H9 (cell line): ENCODE measurements at regions not wholly inside any gene's neighbourhood (a gene's known extent, or its start where the extent isn't known, plus 50 kb on each side); places are given as distances from the start of the nearest gene placed in this dataset.

Source experiments
- DNase-seq: peaks from one replicate; pipeline ENCODE4 v3.0.0-alpha.2; 2017
- H2AFZ ChIP-seq: one replicate; pipeline ENCODE4 v1.6.1; 2013; ENCODE audit warnings: mild to moderate bottlenecking, low read length, control low read depth, moderate library complexity
- H2AK5ac ChIP-seq: 2 replicates; pipeline ENCODE4 v1.6.1; 2013; ENCODE audit warnings: low read length, control low read depth, mixed read lengths; ENCODE audit not compliant: insufficient read length
- H2BK120ac ChIP-seq: one replicate; pipeline ENCODE4 v1.6.1; 2013; ENCODE audit warnings: low read depth, mild to moderate bottlenecking, low read length, control low read depth, inconsistent platforms; ENCODE audit not compliant: poor library complexity, severe bottlenecking
- H2BK12ac ChIP-seq: 2 replicates; pipeline ENCODE4 v1.6.1; 2013; ENCODE audit warnings: low read length, control low read depth, mixed read lengths, low read depth; ENCODE audit not compliant: insufficient read length
- H2BK15ac ChIP-seq: 2 replicates; pipeline ENCODE4 v1.6.1; 2013; ENCODE audit warnings: low read depth, low read length, control low read depth
- H2BK20ac ChIP-seq: one replicate; pipeline ENCODE4 v1.6.1; 2013; ENCODE audit warnings: low read depth, mild to moderate bottlenecking, low read length, control low read depth, inconsistent platforms; ENCODE audit not compliant: poor library complexity, severe bottlenecking
- H2BK5ac ChIP-seq: 2 replicates; pipeline ENCODE4 v1.6.1; 2013; ENCODE audit warnings: low read length, control low read depth, mixed read lengths; ENCODE audit not compliant: insufficient read length
- H3K14ac ChIP-seq: 2 replicates; pipeline ENCODE4 v1.6.1; 2013; ENCODE audit warnings: low read length, control low read depth; ENCODE audit not compliant: insufficient read depth
- H3K18ac ChIP-seq: 2 replicates; pipeline ENCODE4 v1.6.1; 2013; ENCODE audit warnings: low read depth, mild to moderate bottlenecking, mixed read lengths, low read length, control low read depth; ENCODE audit not compliant: insufficient read length
- H3K23ac ChIP-seq: 2 replicates; pipeline ENCODE4 v1.6.1; 2013; ENCODE audit warnings: low read length, control low read depth, mixed read lengths, low read depth; ENCODE audit not compliant: insufficient read length
- H3K23me2 ChIP-seq: 2 replicates; pipeline ENCODE4 v1.6.1; 2013; ENCODE audit warnings: low read depth, mild to moderate bottlenecking, mixed read lengths, low read length, control low read depth; ENCODE audit not compliant: insufficient read length, poor library complexity, severe bottlenecking
- H3K27ac ChIP-seq: 2 replicates; pipeline ENCODE4 v1.5.1; 2013; ENCODE audit warnings: low read length, control low read depth, mixed read lengths, low read depth; ENCODE audit not compliant: insufficient read length
- H3K27me3 ChIP-seq: 2 replicates; pipeline ENCODE4 v1.6.1; 2013; ENCODE audit warnings: low read length, control low read depth, inconsistent platforms; ENCODE audit not compliant: insufficient read depth
- H3K4ac ChIP-seq: 2 replicates; pipeline ENCODE4 v1.6.1; 2013; ENCODE audit warnings: low read depth, mild to moderate bottlenecking, control low read depth, inconsistent platforms, low read length, moderate library complexity
- H3K4me1 ChIP-seq: 2 replicates; pipeline ENCODE4 v1.6.1; 2013; ENCODE audit warnings: low read length, control low read depth, inconsistent platforms; ENCODE audit not compliant: insufficient read depth
- H3K4me2 ChIP-seq: 2 replicates; pipeline ENCODE4 v1.6.1; 2013; ENCODE audit warnings: low read length, control low read depth, mixed read lengths; ENCODE audit not compliant: insufficient read length, insufficient read depth
- H3K56ac ChIP-seq: 2 replicates; pipeline ENCODE4 v1.6.1; 2013; ENCODE audit warnings: low read depth, mild to moderate bottlenecking, mixed read lengths, low read length, control low read depth; ENCODE audit not compliant: insufficient read length
- H3K79me1 ChIP-seq: 2 replicates; pipeline ENCODE4 v1.6.1; 2013; ENCODE audit warnings: low read depth, mild to moderate bottlenecking, moderate library complexity, low read length, control low read depth, inconsistent platforms; ENCODE audit not compliant: insufficient read depth, poor library complexity, severe bottlenecking
- H3K79me2 ChIP-seq: 2 replicates; pipeline ENCODE4 v1.6.1; 2013; ENCODE audit warnings: low read length, control low read depth, inconsistent platforms; ENCODE audit not compliant: insufficient read depth
- H3K9ac ChIP-seq: 2 replicates; pipeline ENCODE4 v1.6.1; 2013; ENCODE audit warnings: low read length, control low read depth, mixed read lengths; ENCODE audit not compliant: insufficient read length; ENCODE audit errors: extremely low read depth
- H3K9me3 ChIP-seq: one replicate; pipeline ENCODE4 v1.6.1; 2013; ENCODE audit warnings: low read depth, low read length, inconsistent platforms; ENCODE audit not compliant: control insufficient read depth
- H3T11ph ChIP-seq: one replicate; pipeline ENCODE4 v1.6.1; 2013; ENCODE audit warnings: mild to moderate bottlenecking, low read length, control low read depth, inconsistent platforms
- H4K20me1 ChIP-seq: one replicate; pipeline ENCODE4 v1.6.1; 2013; ENCODE audit not compliant: control insufficient read depth, insufficient read length, insufficient read depth
- H4K5ac ChIP-seq: 2 replicates; pipeline ENCODE4 v1.6.1; 2013; ENCODE audit warnings: low read depth, mild to moderate bottlenecking, mixed read lengths, low read length, control low read depth; ENCODE audit not compliant: insufficient read length
- H4K8ac ChIP-seq: replicated peaks from 2 replicates; pipeline ENCODE4 v1.6.1; 2013; ENCODE audit warnings: low read length, control low read depth, mixed read lengths, low read depth; ENCODE audit not compliant: insufficient read length
- H4K91ac ChIP-seq: 2 replicates; pipeline ENCODE4 v1.6.1; 2013; ENCODE audit warnings: low read depth, mild to moderate bottlenecking, moderate library complexity, mixed read lengths, low read length, control low read depth; ENCODE audit not compliant: insufficient read length
- H3K27ac Mint-ChIP-seq, 3 experiments: 2 replicates in 2 of 3; 3 replicates in 1 of 3; pipeline ENCODE4 v1.8.0; 2020 to 2021; ENCODE audit warnings: mixed read lengths in 3 of 3, mild to moderate bottlenecking in 1 of 3, moderate library complexity in 1 of 3
- H3K27me3 Mint-ChIP-seq: 2 replicates; pipeline ENCODE4 v1.8.0; 2021; ENCODE audit warnings: low read depth, mild to moderate bottlenecking, moderate library complexity, mixed read lengths
- H3K36me3 Mint-ChIP-seq, 3 experiments: 2 replicates in 2 of 3; 3 replicates in 1 of 3; pipeline ENCODE4 v1.8.0; 2020 to 2021; ENCODE audit warnings: low read depth in 3 of 3, mixed read lengths in 3 of 3; ENCODE audit not compliant: insufficient read depth in 1 of 3
- H3K4me1 Mint-ChIP-seq, 2 experiments: 2 replicates each; pipeline ENCODE4 v1.8.0; 2020; ENCODE audit warnings: mixed read lengths in 2 of 2
- H3K4me3 Mint-ChIP-seq, 2 experiments: 2 replicates in 1 of 2; 3 replicates in 1 of 2; pipeline ENCODE4 v1.8.0; 2020 to 2021; ENCODE audit warnings: mild to moderate bottlenecking in 2 of 2, mixed read lengths in 2 of 2, moderate library complexity in 1 of 2
- H3K9me3 Mint-ChIP-seq, 2 experiments: 2 replicates in 1 of 2; 3 replicates in 1 of 2; pipeline ENCODE4 v1.8.0; 2020; ENCODE audit warnings: mild to moderate bottlenecking in 2 of 2, mixed read lengths in 2 of 2, moderate library complexity in 1 of 2
- CTCF ChIP-seq: fragments of 200-600 bp; sonication (generic); conservative IDR thresholded peaks from 3 replicates; pipeline ENCODE4 v1.8.0; 2021; ENCODE audit warnings: antibody characterized with exemption, mild to moderate bottlenecking
- WGBS: extraction: QIAGEN DNeasy Blood & Tissue Kit; methylation state at CpG from one replicate; pipeline ENCODE4 v1.1.7; 2013; ENCODE audit warnings: missing lambda C conversion rate, low lambda C conversion rate, mixed read lengths; ENCODE audit not compliant: insufficient read length; ENCODE audit errors: extremely low coverage; 5-methylcytosine and 5-hydroxymethylcytosine counted together

GRCh38 chr5:3538886-3539285 lies 56.7 kb upstream of the IRX1 start:
- Mint-ChIP-seq H3K27me3 (peaks cover 4% of the 10 kb centered on the region; the same call in 1 of the 2 replicates), H3K4me3 (no peak overlapping the region), H3K27ac (no peak overlapping the region), H3K9me3 (peaks cover 0 to 3% of the 10 kb centered on the region in 2 experiments; a peak in 2 of 5 replicates), H3K36me3 (no peaks in the 10 kb centered on the region; a peak in 1 of 7 replicates), H3K4me1 (peaks cover 0 to 3% of the 10 kb centered on the region in 2 experiments; a peak in 1 of 4 replicates)
- H2BK12ac ChIP-seq = no peak overlapping the region
- no peak overlapping the region for H3K27ac ChIP-seq
- no peaks in the 10 kb centered on the region for H3K79me1 ChIP-seq
- H3T11ph ChIP-seq = no peak overlapping the region
- H2AFZ ChIP-seq = no peak overlapping the region
- no peaks in the 10 kb centered on the region for H3K9me3 ChIP-seq
- H4K8ac ChIP-seq = no peak overlapping the region
- no peak overlapping the region for H2BK120ac ChIP-seq
- no peaks in the 10 kb centered on the region for H3K23me2 ChIP-seq
- no peak overlapping the region for H2AK5ac ChIP-seq
- no peak for TF ChIP-seq CTCF
- no peak overlapping the region for H2BK20ac ChIP-seq
- no peak overlapping the region for H3K23ac ChIP-seq
- H3K9ac ChIP-seq = no peak overlapping the region
- no peak overlapping the region for H3K4me2 ChIP-seq
- H3K4ac ChIP-seq = no peak overlapping the region
- no peak overlapping the region for H2BK5ac ChIP-seq
- no peak for DNase-seq
- peaks cover 2% of the 10 kb centered on the region for H4K20me1 ChIP-seq
- H3K79me2 ChIP-seq = no peaks in the 10 kb centered on the region
- no peak overlapping the region for H2BK15ac ChIP-seq
- no peaks in the 10 kb centered on the region for H3K4me1 ChIP-seq
- no peak overlapping the region for H3K56ac ChIP-seq
- H3K27me3 ChIP-seq = no peaks in the 10 kb centered on the region
- H4K91ac ChIP-seq = no peak overlapping the region
- no peak overlapping the region for H3K18ac ChIP-seq
- H3K14ac ChIP-seq = no peak overlapping the region
- no peak overlapping the region for H4K5ac ChIP-seq
- no CpG with 5 or more reads among the region's 8 CpGs for WGBS
